CD4-positive, alpha-beta T cell (primary cell): ENCODE measurements at regions not wholly inside any gene's neighbourhood (a gene's known extent, or its start where the extent isn't known, plus 50 kb on each side); places are given as distances from the start of the nearest gene placed in this dataset.
A peak's percentile ranks its signal among the peaks of the same experiment; 100 is the strongest.

ENCODE experiments used
- ATAC-seq: fragments of 200-7000 bp; cut with Tn5 transposase; one replicate; pipeline ENCODE4 v1.10.0; 2022; ENCODE audit warnings: mild to moderate bottlenecking; ENCODE audit not compliant: poor library complexity
- CTCF ChIA-PET: fragments of 350-600 bp; sonication (Branson Sonifier 250); formaldehyde crosslinking; loops from one replicate; lab custom pipeline; 2021; ENCODE audit warnings: antibody characterized with exemption, inconsistent platforms; lab: Charles Lee
- POLR2A ChIA-PET: fragments of 350-600 bp; sonication (Branson Sonifier 250); formaldehyde crosslinking; loops from one replicate; lab custom pipeline; 2021; ENCODE audit warnings: antibody characterized with exemption, inconsistent platforms; lab: Charles Lee
- DNase-seq, 14 experiments: peaks; one replicate each; pipeline ENCODE4 v3.0.0-alpha.2; 2013 to 2020; ENCODE audit warnings: mixed read lengths in 2 of 14
- H3K27ac ChIP-seq, 2 donors: one replicate each; pipeline versions ENCODE4 v1.5.1 to v1.7.0; 2013; ENCODE audit warnings: low read length in 2 of 2, low read depth in 1 of 2, mild to moderate bottlenecking in 1 of 2
- H3K27me3 ChIP-seq, 2 experiments: 1 replicate in 1 of 2; 2 replicates in 1 of 2; pipeline versions ENCODE4 v1.6.1 to v1.7.0; 2013; ENCODE audit warnings: low read length in 2 of 2, control low read depth in 1 of 2, mild to moderate bottlenecking in 1 of 2, moderate library complexity in 1 of 2; ENCODE audit not compliant: insufficient read depth in 2 of 2, control insufficient read depth in 1 of 2
- H3K36me3 ChIP-seq: one replicate; pipeline ENCODE4 v1.6.1; 2013; ENCODE audit warnings: low read length, control low read depth; ENCODE audit not compliant: insufficient read depth
- H3K4me1 ChIP-seq: one replicate; pipeline ENCODE4 v1.6.1; 2013; ENCODE audit warnings: low read length, control low read depth; ENCODE audit not compliant: insufficient read depth
- H3K4me3 ChIP-seq: one replicate; pipeline ENCODE4 v1.5.1; 2013; ENCODE audit warnings: mild to moderate bottlenecking, low read length, moderate library complexity
- H3K9me3 ChIP-seq, 2 experiments: 1 replicate in 1 of 2; 2 replicates in 1 of 2; pipeline versions ENCODE4 v1.6.1 to v1.7.0; 2013; ENCODE audit warnings: low read length in 2 of 2, mild to moderate bottlenecking in 2 of 2, control low read depth in 1 of 2, moderate library complexity in 1 of 2; ENCODE audit not compliant: control insufficient read depth in 1 of 2, insufficient read depth in 1 of 2
- H3K27ac Mint-ChIP-seq: one replicate; pipeline ENCODE4 v1.8.0; 2020; ENCODE audit warnings: mixed read lengths
- H3K27me3 Mint-ChIP-seq: one replicate; pipeline ENCODE4 v1.8.0; 2021; ENCODE audit warnings: mixed read lengths
- H3K36me3 Mint-ChIP-seq: one replicate; pipeline ENCODE4 v1.8.0; 2021; ENCODE audit warnings: low read depth, mixed read lengths
- H3K4me1 Mint-ChIP-seq: one replicate; pipeline ENCODE4 v1.8.0; 2021; ENCODE audit warnings: low read depth, mixed read lengths
- H3K4me3 Mint-ChIP-seq: one replicate; pipeline ENCODE4 v1.8.0; 2020; ENCODE audit warnings: mild to moderate bottlenecking, mixed read lengths
- H3K9me3 Mint-ChIP-seq: one replicate; pipeline ENCODE4 v1.8.0; 2020; ENCODE audit warnings: mixed read lengths
- intact Hi-C, 2 experiments: fragments of 100-400 bp; cut with DNase I in 1 of 2; cut with micrococcal nuclease in 1 of 2; formaldehyde crosslinking; loops; one replicate each; pipeline versions ENCODE4 v1.15.1 to v1.9.0; 2023 to 2025; cut with DNase I, micrococcal nuclease
- TF ChIP-seq, protein P1 (sequence below): fragments of 200-600 bp; IDR thresholded peaks from one replicate; pipeline ENCODE4 v1.8.0; 2022; ENCODE audit warnings: antibody characterized with exemption, mild to moderate bottlenecking

DNA sequence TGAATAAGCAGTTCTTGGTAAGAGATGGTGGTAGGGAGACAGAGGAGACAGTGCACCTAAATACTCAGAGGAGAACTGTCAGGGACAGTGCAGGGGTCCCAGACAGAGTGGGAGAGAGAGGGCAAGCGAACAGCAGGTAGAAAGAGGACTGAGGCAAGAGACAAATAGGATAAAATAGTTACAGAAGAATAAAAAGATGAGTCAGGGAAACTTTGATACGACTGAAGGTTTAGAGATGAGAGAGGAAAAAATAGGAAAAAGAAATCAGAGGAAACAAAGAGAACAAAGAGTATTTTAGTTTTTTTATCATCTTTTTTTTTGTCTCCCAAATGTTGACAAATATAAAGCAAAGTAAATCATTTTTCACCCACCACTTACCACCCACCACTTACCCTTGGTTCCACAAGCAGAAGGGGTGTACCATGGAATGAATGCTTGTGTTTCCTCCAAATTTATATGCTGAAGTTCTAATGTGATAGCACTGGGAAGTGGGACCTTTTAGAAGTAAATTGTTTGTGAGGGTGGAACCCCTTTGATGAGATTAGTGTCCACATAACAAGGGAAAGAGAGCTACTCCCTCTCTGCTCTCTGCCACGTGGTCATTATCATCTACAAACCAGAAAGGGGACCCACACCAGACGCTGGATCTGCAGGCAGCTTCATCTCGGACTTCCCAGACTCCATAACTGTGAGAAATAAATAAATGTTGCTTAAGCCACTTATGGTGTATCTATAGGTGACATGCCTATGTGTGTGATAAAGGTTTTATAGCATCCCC, 292.1 kb downstream of the BTG1 start:
- H3K4me1 ChIP-seq, result no peaks in the 10 kb centered on the region
- no peak overlapping the region for H3K27ac ChIP-seq
- no peaks in the 10 kb centered on the region for H3K36me3 ChIP-seq
- POLR2A ChIA-PET, result no interaction called here
- intact Hi-C loops, result no loop called here
- no peak for ATAC-seq
- CTCF ChIA-PET, result interaction anchor here (1.0 to 1.4 kb wide), 3 partner anchors 42 to 279 kb away, joined by 3 to 4 read pairs (median 3); no protein-coding TSS in a partner anchor
- no peak overlapping the region for H3K4me3 Mint-ChIP-seq
- no peak overlapping the region for H3K4me3 ChIP-seq
- TF ChIP-seq, protein P1, sequence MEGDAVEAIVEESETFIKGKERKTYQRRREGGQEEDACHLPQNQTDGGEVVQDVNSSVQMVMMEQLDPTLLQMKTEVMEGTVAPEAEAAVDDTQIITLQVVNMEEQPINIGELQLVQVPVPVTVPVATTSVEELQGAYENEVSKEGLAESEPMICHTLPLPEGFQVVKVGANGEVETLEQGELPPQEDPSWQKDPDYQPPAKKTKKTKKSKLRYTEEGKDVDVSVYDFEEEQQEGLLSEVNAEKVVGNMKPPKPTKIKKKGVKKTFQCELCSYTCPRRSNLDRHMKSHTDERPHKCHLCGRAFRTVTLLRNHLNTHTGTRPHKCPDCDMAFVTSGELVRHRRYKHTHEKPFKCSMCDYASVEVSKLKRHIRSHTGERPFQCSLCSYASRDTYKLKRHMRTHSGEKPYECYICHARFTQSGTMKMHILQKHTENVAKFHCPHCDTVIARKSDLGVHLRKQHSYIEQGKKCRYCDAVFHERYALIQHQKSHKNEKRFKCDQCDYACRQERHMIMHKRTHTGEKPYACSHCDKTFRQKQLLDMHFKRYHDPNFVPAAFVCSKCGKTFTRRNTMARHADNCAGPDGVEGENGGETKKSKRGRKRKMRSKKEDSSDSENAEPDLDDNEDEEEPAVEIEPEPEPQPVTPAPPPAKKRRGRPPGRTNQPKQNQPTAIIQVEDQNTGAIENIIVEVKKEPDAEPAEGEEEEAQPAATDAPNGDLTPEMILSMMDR, result no peak
- no peak overlapping the region for H3K27ac Mint-ChIP-seq
- peaks cover 23% of the 10 kb centered on the region for H3K4me1 Mint-ChIP-seq
- no peaks in the 10 kb centered on the region for H3K27me3 ChIP-seq
- H3K9me3 ChIP-seq, result no peaks in the 10 kb centered on the region
- no peaks in the 10 kb centered on the region for H3K27me3 Mint-ChIP-seq
- H3K9me3 Mint-ChIP-seq, result peaks cover 3% of the 10 kb centered on the region
- no peak for DNase-seq
- H3K36me3 Mint-ChIP-seq, result no peaks in the 10 kb centered on the region

DNA sequence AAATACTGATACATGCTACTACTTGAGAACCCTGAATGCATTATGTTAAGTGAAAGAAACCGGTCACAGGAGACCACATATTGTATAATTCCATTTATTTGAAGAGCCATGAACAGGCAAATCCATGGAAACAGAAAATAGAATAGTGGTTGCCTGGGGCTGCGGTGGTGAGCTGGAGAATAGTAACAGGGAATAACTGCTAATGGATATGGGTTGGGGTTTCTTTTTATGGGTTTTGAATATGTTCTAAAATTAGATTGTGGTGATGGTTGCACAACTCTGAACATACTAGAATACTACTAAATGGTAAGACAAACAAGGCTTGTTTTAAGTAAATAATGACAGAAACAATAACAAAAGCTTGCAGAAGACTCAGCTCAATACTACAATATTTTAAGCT, 293.0 kb downstream of the BTG1 start:
- Histone ChIP-seq H3K27ac (no peak overlapping the region), H3K4me3 (no peak overlapping the region), H3K9me3 (no peaks in the 10 kb centered on the region), H3K4me1 (no peaks in the 10 kb centered on the region), H3K27me3 (no peaks in the 10 kb centered on the region), H3K36me3 (no peaks in the 10 kb centered on the region)
- Mint-ChIP-seq H3K4me3 (no peak overlapping the region), H3K9me3 (no peaks in the 10 kb centered on the region), H3K27me3 (no peaks in the 10 kb centered on the region), H3K4me1 (peaks cover 23% of the 10 kb centered on the region), H3K27ac (no peak overlapping the region), H3K36me3 (no peaks in the 10 kb centered on the region)
- intact Hi-C loops, result no loop called here
- ChIA-PET CTCF (interaction anchor here (1.0 kb wide), 1 partner anchor 41 kb away, joined by 4 read pairs; no protein-coding TSS in a partner anchor), POLR2A (no interaction called here)
- TF ChIP-seq, protein P1, result no peak
- DNase-seq (no peak), ATAC-seq (no peak)

DNA sequence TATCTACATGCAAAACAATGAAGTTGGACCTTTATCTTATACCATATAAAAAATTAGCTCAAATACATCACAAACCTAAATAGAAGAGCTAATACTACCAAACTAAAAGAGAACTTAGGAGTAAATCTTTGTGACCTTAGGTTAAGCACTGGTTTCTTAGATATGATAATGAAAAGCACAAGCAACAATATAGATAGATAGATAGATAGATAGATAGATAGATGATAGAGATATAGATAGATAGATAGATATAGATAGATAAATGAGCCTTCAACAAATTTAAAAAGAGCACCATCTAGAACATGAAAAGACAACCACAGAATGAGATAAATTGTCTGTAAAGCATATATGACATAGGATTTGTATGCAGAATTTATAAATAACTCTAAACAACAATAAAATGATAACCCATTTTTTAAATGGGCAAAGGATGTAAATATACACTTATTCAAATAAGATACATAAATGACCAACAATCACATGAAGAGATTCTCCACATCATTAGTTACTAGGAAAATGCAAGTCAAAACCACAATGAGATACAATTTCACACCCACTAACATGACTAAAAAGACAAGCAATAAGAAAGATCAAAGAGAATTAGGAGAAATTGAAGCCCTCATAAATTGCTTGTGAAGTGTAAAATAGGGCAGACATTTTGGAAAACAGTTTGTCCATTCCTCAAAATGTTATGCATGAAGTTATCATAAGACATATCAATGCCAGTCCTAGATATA, 293.7 kb downstream of the BTG1 start:
- Mint-ChIP-seq H3K4me1 (peaks cover 23% of the 10 kb centered on the region), H3K27me3 (no peaks in the 10 kb centered on the region), H3K9me3 (no peaks in the 10 kb centered on the region), H3K4me3 (no peak overlapping the region), H3K36me3 (no peaks in the 10 kb centered on the region), H3K27ac (no peak overlapping the region)
- intact Hi-C loops, result no loop called here
- H3K4me3 ChIP-seq, result no peak overlapping the region
- TF ChIP-seq, protein P1, result no peak
- H3K27me3 ChIP-seq, result no peaks in the 10 kb centered on the region
- no peak for ATAC-seq
- ChIA-PET POLR2A (interaction anchor here (0.6 to 1.0 kb wide), 3 partner anchors 13 to 563 kb away, joined by 3 read pairs; no protein-coding TSS in a partner anchor), CTCF (interaction anchor here (0.8 kb wide), 1 partner anchor 41 kb away, joined by 3 read pairs; no protein-coding TSS in a partner anchor)
- no peaks in the 10 kb centered on the region for H3K36me3 ChIP-seq
- H3K9me3 ChIP-seq, result no peaks in the 10 kb centered on the region
- no peak overlapping the region for H3K27ac ChIP-seq
- H3K4me1 ChIP-seq, result no peaks in the 10 kb centered on the region
- peak in 1 of 14 experiments; percentile 54 for DNase-seq
